ENCODE measurements at regions not wholly inside any gene's neighbourhood (a gene's known extent, or its start where the extent isn't known, plus 50 kb on each side); places are given as distances from the start of the nearest gene placed in this dataset.

GRCh38 chr2:157067562-157067961 lies 189.9 kb upstream of the GALNT5 start:
- TF ChIP-seq POLR2A (IDR thresholded peaks at IDR 0.05) (no peak), CTCF (IDR thresholded peaks at IDR 0.05) (no peak)

Measured in sigmoid colon (tissue), 3 donors.